PC-3 (cell line): ENCODE measurements at regions not wholly inside any gene's neighbourhood (a gene's known extent, or its start where the extent isn't known, plus 50 kb on each side); places are given as distances from the start of the nearest gene placed in this dataset.

ENCODE experiments used
- EZH2 ChIP-seq: fragments of 300-600 bp; sonication (generic); IDR thresholded peaks from one replicate; pipeline ENCODE4 v1.6.1; 2017; ENCODE audit warnings: antibody characterized with exemption, mild to moderate bottlenecking, low read length; ENCODE audit not compliant: unreplicated experiment
- TF ChIP-seq, protein P1 (sequence below): fragments of 300-600 bp; sonication (generic); conservative IDR thresholded peaks from 2 replicates; pipeline ENCODE4 v1.5.1; 2017; ENCODE audit warnings: antibody characterized with exemption, low read depth, mild to moderate bottlenecking, low read length

DNA sequence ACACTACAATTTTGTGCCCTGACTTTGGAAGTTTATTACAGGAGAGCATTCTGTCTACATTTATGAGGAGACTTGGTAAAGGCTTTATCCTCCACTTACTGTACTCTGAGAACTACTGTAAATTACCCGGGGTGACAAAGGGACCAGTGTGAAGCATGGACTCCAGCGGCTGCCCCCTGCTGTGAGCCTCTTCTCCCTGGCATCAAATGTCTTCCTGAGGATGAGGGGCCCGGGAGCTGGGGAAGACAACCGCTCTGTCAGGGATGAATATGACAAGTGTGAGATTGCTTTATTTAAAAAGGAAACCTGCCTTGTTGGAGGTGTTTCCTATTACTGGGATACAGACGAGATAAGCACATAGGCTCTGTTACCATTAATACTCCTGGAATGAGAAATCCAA, 714.8 kb downstream of the CCSER2 start:
- TF ChIP-seq EZH2 = no peak
- TF ChIP-seq, protein P1, sequence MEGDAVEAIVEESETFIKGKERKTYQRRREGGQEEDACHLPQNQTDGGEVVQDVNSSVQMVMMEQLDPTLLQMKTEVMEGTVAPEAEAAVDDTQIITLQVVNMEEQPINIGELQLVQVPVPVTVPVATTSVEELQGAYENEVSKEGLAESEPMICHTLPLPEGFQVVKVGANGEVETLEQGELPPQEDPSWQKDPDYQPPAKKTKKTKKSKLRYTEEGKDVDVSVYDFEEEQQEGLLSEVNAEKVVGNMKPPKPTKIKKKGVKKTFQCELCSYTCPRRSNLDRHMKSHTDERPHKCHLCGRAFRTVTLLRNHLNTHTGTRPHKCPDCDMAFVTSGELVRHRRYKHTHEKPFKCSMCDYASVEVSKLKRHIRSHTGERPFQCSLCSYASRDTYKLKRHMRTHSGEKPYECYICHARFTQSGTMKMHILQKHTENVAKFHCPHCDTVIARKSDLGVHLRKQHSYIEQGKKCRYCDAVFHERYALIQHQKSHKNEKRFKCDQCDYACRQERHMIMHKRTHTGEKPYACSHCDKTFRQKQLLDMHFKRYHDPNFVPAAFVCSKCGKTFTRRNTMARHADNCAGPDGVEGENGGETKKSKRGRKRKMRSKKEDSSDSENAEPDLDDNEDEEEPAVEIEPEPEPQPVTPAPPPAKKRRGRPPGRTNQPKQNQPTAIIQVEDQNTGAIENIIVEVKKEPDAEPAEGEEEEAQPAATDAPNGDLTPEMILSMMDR = no peak
